ENCODE measurements at regions not wholly inside any gene's neighbourhood (a gene's known extent, or its start where the extent isn't known, plus 50 kb on each side); places are given as distances from the start of the nearest gene placed in this dataset.

DNA sequence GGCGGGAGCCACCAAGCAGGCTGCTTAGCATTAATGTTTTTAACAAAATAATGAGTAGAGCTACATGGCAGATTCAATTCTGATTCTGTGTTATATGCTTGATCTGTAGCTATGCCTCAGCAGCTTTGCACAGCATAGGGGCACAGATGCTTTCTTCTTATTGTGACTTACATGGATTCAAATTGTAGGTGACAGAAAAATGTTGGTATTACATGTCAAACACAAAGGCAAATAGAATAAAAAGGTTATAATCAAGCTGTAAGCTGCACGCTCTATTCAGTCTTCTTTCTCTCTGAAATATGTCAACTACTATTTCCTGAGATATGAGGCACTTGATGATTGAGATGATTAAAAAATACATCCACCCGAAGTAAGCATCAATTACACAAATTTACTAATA lies 1573.8 kb downstream of the FAM181B start:
- H3K9ac ChIP-seq (ENCODE audit: low read depth in 1 of 3, low read length in 3 of 3), result no peak overlapping the region
- no peaks in the 10 kb centered on the region for H3K9me3 ChIP-seq (ENCODE audit: control insufficient read depth in 3 of 3, low read length in 3 of 3)
- H3K4me3 ChIP-seq (ENCODE audit: low read length in 3 of 3), result no peak overlapping the region
- H3K4me1 ChIP-seq (ENCODE audit: control insufficient read depth in 3 of 3, insufficient read depth in 3 of 3, low read length in 3 of 3), result no peaks in the 10 kb centered on the region
- H3K27me3 ChIP-seq (ENCODE audit: control insufficient read depth in 3 of 3, insufficient read depth in 3 of 3, low read length in 3 of 3), result no peaks in the 10 kb centered on the region
- no peak overlapping the region for H3K27ac ChIP-seq (ENCODE audit: low read depth, low read length)
- H3K36me3 ChIP-seq (ENCODE audit: control insufficient read depth in 3 of 3, insufficient read depth in 3 of 3, low read length in 3 of 3), result no peaks in the 10 kb centered on the region

DNA sequence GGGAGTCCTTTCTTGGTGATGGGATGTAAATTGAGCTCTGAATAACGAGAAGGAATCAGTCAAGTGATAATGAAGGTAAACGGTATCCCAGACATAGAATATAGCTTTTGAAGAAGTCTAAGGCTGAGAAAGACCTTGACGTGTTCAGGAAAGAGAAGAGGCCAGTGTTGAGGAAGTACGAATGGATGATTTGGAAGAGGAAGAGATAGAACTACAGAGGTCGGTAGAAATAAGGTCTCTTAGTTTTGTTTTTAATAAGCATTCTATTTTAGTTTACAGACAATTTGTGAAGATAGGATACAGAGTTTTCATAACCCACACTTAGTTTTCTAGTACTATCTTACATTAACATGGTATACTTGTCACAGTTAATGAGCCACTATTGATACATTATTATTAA lies 1598.1 kb downstream of the FAM181B start:
- Histone ChIP-seq H3K27me3 (ENCODE audit: control insufficient read depth in 3 of 3, insufficient read depth in 3 of 3, low read length in 3 of 3) (no peaks in the 10 kb centered on the region), H3K4me3 (ENCODE audit: low read length in 3 of 3) (no peak overlapping the region), H3K4me1 (ENCODE audit: control insufficient read depth in 3 of 3, insufficient read depth in 3 of 3, low read length in 3 of 3) (no peaks in the 10 kb centered on the region), H3K27ac (ENCODE audit: low read depth, low read length) (no peak overlapping the region), H3K9ac (ENCODE audit: low read depth in 1 of 3, low read length in 3 of 3) (no peak overlapping the region), H3K36me3 (ENCODE audit: control insufficient read depth in 3 of 3, insufficient read depth in 3 of 3, low read length in 3 of 3) (no peaks in the 10 kb centered on the region), H3K9me3 (ENCODE audit: control insufficient read depth in 3 of 3, low read length in 3 of 3) (no peaks in the 10 kb centered on the region)

DNA sequence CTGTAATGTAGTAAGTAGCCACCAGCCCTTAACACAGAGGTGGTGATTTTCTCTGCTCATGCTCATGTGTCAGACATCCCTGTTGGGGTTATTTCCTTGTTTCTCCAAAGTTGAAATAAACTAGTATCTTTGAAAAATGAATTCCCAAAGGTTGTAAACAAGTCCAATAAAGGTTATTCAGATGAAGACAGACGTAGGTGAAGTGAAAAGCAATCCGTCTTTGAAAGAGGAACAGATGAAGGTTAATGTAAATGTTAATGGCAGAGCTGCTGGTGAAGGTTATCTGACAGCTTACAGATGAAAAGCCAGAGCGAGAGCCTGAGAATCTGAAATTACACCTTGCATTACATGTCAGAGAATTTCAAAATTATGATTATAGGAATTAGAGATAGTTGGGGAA lies 1604.0 kb downstream of the FAM181B start:
- no peak overlapping the region for H3K4me3 ChIP-seq (ENCODE audit: low read length in 3 of 3)
- no peaks in the 10 kb centered on the region for H3K36me3 ChIP-seq (ENCODE audit: control insufficient read depth in 3 of 3, insufficient read depth in 3 of 3, low read length in 3 of 3)
- H3K9me3 ChIP-seq (ENCODE audit: control insufficient read depth in 3 of 3, low read length in 3 of 3), result no peaks in the 10 kb centered on the region
- no peaks in the 10 kb centered on the region for H3K27me3 ChIP-seq (ENCODE audit: control insufficient read depth in 3 of 3, insufficient read depth in 3 of 3, low read length in 3 of 3)
- no peak overlapping the region for H3K27ac ChIP-seq (ENCODE audit: low read depth, low read length)
- H3K9ac ChIP-seq (ENCODE audit: low read depth in 1 of 3, low read length in 3 of 3), result no peak overlapping the region
- H3K4me1 ChIP-seq (ENCODE audit: control insufficient read depth in 3 of 3, insufficient read depth in 3 of 3, low read length in 3 of 3), result no peaks in the 10 kb centered on the region

DNA sequence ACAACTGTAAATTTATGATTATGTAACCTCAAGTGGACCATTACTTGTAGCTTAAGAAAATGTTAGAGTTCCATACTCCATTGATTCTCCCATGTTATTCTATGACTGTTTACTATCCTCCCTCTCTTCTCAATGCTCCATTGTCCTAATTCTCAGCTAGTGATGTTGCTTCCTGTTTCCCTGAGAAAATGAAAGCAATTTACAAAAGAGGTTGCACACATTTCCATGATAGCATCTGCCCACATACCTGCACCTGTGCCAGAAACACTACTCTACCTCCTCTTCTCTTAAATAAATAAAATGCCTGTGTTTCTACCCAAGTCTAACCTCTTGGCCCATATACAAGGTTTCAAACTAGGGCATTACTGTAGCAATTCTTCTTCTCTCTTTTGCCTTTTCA lies 1620.9 kb downstream of the FAM181B start:
- Histone ChIP-seq H3K4me3 (ENCODE audit: low read length in 3 of 3) (no peak overlapping the region), H3K9me3 (ENCODE audit: control insufficient read depth in 3 of 3, low read length in 3 of 3) (no peaks in the 10 kb centered on the region), H3K27me3 (ENCODE audit: control insufficient read depth in 3 of 3, insufficient read depth in 3 of 3, low read length in 3 of 3) (no peaks in the 10 kb centered on the region), H3K36me3 (ENCODE audit: control insufficient read depth in 3 of 3, insufficient read depth in 3 of 3, low read length in 3 of 3) (no peaks in the 10 kb centered on the region), H3K27ac (ENCODE audit: low read depth, low read length) (no peak overlapping the region), H3K9ac (ENCODE audit: low read depth in 1 of 3, low read length in 3 of 3) (no peak overlapping the region), H3K4me1 (ENCODE audit: control insufficient read depth in 3 of 3, insufficient read depth in 3 of 3, low read length in 3 of 3) (no peaks in the 10 kb centered on the region)

DNA sequence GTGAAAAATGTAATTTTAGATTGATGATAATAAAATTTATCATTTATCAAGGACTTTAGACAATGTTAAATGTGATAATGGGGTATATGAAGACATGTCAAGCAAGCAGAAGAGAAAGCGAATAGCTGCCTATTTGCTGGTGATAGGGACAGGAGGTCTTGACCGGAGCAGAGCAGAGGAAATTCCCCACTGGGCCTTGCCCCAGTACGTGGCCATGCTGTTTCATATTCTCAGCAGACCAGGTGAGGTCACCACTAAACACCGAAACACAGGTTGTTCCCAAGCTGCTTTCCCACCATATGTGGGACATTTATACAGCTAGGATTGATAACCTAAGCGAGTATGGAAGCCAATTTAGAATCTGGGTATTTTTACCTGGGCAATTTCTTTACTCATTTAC lies 1629.6 kb downstream of the FAM181B start:
- no peak overlapping the region for H3K27ac ChIP-seq (ENCODE audit: low read depth, low read length)
- H3K36me3 ChIP-seq (ENCODE audit: control insufficient read depth in 3 of 3, insufficient read depth in 3 of 3, low read length in 3 of 3), result no peaks in the 10 kb centered on the region
- H3K4me3 ChIP-seq (ENCODE audit: low read length in 3 of 3), result no peak overlapping the region
- no peaks in the 10 kb centered on the region for H3K27me3 ChIP-seq (ENCODE audit: control insufficient read depth in 3 of 3, insufficient read depth in 3 of 3, low read length in 3 of 3)
- H3K9ac ChIP-seq (ENCODE audit: low read depth in 1 of 3, low read length in 3 of 3), result no peak overlapping the region
- no peaks in the 10 kb centered on the region for H3K9me3 ChIP-seq (ENCODE audit: control insufficient read depth in 3 of 3, low read length in 3 of 3)
- no peaks in the 10 kb centered on the region for H3K4me1 ChIP-seq (ENCODE audit: control insufficient read depth in 3 of 3, insufficient read depth in 3 of 3, low read length in 3 of 3)

DNA sequence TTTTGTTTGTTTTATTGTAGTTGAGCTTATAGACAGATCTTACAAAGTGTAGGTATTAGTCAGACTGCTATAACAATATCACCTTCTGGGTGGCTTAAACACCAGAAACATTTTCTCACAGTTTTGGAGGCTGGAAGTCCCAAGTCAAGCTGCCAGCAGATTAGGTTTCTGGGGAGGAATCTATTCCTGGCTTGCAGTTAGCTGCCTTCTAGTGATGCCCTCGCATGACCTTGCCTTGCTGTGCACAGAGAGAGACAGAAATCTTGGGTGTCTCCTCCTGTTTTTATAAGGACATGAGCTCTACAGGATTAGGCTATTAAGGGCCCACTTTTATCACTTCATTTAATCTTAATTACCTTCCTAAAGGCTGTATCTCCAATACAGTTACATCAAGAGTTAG lies 1635.2 kb downstream of the FAM181B start:
- no peaks in the 10 kb centered on the region for H3K36me3 ChIP-seq (ENCODE audit: control insufficient read depth in 3 of 3, insufficient read depth in 3 of 3, low read length in 3 of 3)
- no peak overlapping the region for H3K27ac ChIP-seq (ENCODE audit: low read depth, low read length)
- peaks cover 0 to 2% (median 0%) of the 10 kb centered on the region in 3 donors for H3K9me3 ChIP-seq (ENCODE audit: control insufficient read depth in 3 of 3, low read length in 3 of 3)
- no peak overlapping the region for H3K4me3 ChIP-seq (ENCODE audit: low read length in 3 of 3)
- no peak overlapping the region for H3K9ac ChIP-seq (ENCODE audit: low read depth in 1 of 3, low read length in 3 of 3)
- no peaks in the 10 kb centered on the region for H3K4me1 ChIP-seq (ENCODE audit: control insufficient read depth in 3 of 3, insufficient read depth in 3 of 3, low read length in 3 of 3)
- H3K27me3 ChIP-seq (ENCODE audit: control insufficient read depth in 3 of 3, insufficient read depth in 3 of 3, low read length in 3 of 3), result no peaks in the 10 kb centered on the region

DNA sequence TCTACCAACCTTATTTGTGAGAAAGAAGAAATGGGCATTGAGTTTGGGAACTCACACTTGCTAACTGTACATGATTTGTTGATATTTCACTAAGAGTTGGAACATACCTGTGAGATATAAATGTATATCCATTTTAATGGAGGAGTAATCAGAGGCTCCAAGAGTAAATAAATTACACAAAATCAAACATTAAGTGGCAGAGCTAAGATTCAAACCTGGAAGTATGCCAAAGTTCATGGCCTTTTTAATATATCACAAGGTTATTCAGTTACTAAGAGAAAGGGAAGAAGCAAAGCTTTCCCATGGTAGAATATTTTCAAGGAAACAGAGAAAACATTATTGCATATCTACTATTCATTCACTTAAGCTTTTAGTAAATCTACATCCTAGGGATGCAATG lies 1641.1 kb downstream of the FAM181B start:
- Histone ChIP-seq H3K9me3 (ENCODE audit: control insufficient read depth in 3 of 3, low read length in 3 of 3) (peaks cover 0 to 2% (median 2%) of the 10 kb centered on the region in 3 donors), H3K27ac (ENCODE audit: low read depth, low read length) (no peak overlapping the region), H3K9ac (ENCODE audit: low read depth in 1 of 3, low read length in 3 of 3) (no peak overlapping the region), H3K4me3 (ENCODE audit: low read length in 3 of 3) (no peak overlapping the region), H3K27me3 (ENCODE audit: control insufficient read depth in 3 of 3, insufficient read depth in 3 of 3, low read length in 3 of 3) (no peaks in the 10 kb centered on the region), H3K4me1 (ENCODE audit: control insufficient read depth in 3 of 3, insufficient read depth in 3 of 3, low read length in 3 of 3) (no peaks in the 10 kb centered on the region), H3K36me3 (ENCODE audit: control insufficient read depth in 3 of 3, insufficient read depth in 3 of 3, low read length in 3 of 3) (no peaks in the 10 kb centered on the region)

DNA sequence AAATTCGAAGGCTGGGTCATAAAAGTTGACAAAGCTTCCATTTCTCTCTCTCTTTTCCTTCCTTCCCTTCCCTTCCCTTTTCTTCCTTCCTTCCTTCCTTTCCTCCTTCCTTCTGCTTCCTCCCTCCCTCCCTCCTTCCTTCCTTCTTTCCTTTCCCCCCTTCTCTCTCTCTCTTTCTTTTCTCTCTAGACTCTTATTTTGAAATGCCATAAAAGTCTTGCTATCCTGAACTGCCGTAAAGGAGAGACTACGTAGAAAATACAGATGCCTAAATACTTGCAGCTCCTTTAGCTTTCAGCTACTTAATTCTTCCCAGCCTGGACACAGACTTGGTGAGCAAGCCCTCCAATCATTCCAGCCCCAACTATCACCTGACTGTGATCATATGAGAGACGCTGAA lies 1644.4 kb downstream of the FAM181B start:
- no peak overlapping the region for H3K27ac ChIP-seq (ENCODE audit: low read depth, low read length)
- no peak overlapping the region for H3K4me3 ChIP-seq (ENCODE audit: low read length in 3 of 3)
- peaks cover 0 to 2% (median 0%) of the 10 kb centered on the region in 3 donors for H3K9me3 ChIP-seq (ENCODE audit: control insufficient read depth in 3 of 3, low read length in 3 of 3)
- H3K9ac ChIP-seq (ENCODE audit: low read depth in 1 of 3, low read length in 3 of 3), result no peak overlapping the region
- H3K27me3 ChIP-seq (ENCODE audit: control insufficient read depth in 3 of 3, insufficient read depth in 3 of 3, low read length in 3 of 3), result no peaks in the 10 kb centered on the region
- no peaks in the 10 kb centered on the region for H3K36me3 ChIP-seq (ENCODE audit: control insufficient read depth in 3 of 3, insufficient read depth in 3 of 3, low read length in 3 of 3)
- no peaks in the 10 kb centered on the region for H3K4me1 ChIP-seq (ENCODE audit: control insufficient read depth in 3 of 3, insufficient read depth in 3 of 3, low read length in 3 of 3)

DNA sequence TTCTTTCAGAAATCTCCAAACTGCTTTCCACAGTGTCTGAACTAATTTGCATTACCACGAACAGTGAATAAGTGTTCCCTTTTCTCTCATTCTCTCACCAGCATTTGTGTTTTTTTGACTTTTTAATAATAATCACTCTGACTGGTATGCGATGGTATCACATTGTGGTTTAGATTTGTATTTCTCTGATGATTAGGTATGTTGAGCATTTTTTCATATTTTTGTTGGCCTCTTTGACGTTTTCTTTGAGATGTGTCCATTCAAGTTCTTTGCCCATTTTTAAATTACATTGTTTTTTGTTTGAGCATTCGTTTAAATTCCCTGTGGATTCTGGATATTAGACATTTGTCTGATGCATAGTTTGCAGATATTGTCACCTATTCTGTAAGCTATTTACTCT lies 1639.6 kb upstream of the TENM4 start:
- Histone ChIP-seq H3K36me3 (ENCODE audit: control insufficient read depth in 3 of 3, insufficient read depth in 3 of 3, low read length in 3 of 3) (no peaks in the 10 kb centered on the region), H3K9ac (ENCODE audit: low read depth in 1 of 3, low read length in 3 of 3) (no peak overlapping the region), H3K27ac (ENCODE audit: low read depth, low read length) (no peak overlapping the region), H3K4me1 (ENCODE audit: control insufficient read depth in 3 of 3, insufficient read depth in 3 of 3, low read length in 3 of 3) (no peaks in the 10 kb centered on the region), H3K9me3 (ENCODE audit: control insufficient read depth in 3 of 3, low read length in 3 of 3) (no peaks in the 10 kb centered on the region), H3K4me3 (ENCODE audit: low read length in 3 of 3) (no peak overlapping the region), H3K27me3 (ENCODE audit: control insufficient read depth in 3 of 3, insufficient read depth in 3 of 3, low read length in 3 of 3) (no peaks in the 10 kb centered on the region)

DNA sequence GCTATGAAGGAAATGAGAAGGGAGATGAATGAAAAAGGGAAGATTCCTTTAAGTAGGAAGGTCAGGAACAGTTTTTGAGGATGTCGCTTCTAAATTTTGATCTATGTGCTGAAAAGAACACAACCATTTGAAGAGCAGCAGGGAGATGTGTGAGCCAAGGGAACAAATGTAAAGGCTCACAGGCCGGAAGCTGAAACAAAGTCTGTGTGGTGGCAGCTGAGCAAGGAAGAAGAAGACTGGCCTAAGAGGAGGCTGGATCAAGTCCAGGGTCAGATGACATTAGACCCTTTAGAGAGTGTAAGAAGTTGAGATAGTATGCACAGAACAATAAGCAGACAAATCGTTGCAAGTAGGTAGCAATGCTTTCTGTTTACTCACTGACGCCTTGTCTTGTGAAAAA lies 1631.4 kb upstream of the TENM4 start:
- no peaks in the 10 kb centered on the region for H3K4me1 ChIP-seq (ENCODE audit: control insufficient read depth in 3 of 3, insufficient read depth in 3 of 3, low read length in 3 of 3)
- no peaks in the 10 kb centered on the region for H3K9me3 ChIP-seq (ENCODE audit: control insufficient read depth in 3 of 3, low read length in 3 of 3)
- no peak overlapping the region for H3K9ac ChIP-seq (ENCODE audit: low read depth in 1 of 3, low read length in 3 of 3)
- H3K27ac ChIP-seq (ENCODE audit: low read depth, low read length), result no peak overlapping the region
- H3K4me3 ChIP-seq (ENCODE audit: low read length in 3 of 3), result no peak overlapping the region
- H3K36me3 ChIP-seq (ENCODE audit: control insufficient read depth in 3 of 3, insufficient read depth in 3 of 3, low read length in 3 of 3), result no peaks in the 10 kb centered on the region
- H3K27me3 ChIP-seq (ENCODE audit: control insufficient read depth in 3 of 3, insufficient read depth in 3 of 3, low read length in 3 of 3), result no peaks in the 10 kb centered on the region

DNA sequence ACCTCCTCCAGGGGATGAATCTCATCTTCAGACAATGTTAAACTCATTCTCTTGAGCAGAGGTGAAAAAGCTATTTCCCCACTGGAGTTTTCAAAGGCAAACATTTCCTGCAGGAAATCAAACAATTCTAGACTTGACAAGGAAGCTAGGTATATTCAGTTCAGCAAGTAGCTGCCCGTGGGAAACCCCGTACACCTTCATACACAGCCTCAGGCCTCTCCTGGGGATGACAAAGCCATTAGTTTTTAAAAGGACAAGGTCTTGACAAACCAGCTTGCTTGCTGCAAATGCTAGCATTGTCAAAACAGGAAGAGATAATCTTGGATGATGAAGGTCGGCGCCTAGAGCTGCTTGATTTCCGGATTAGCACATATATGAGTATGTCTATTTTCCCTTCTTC lies 1630.8 kb upstream of the TENM4 start:
- Histone ChIP-seq H3K9me3 (ENCODE audit: control insufficient read depth in 3 of 3, low read length in 3 of 3) (no peaks in the 10 kb centered on the region), H3K4me1 (ENCODE audit: control insufficient read depth in 3 of 3, insufficient read depth in 3 of 3, low read length in 3 of 3) (no peaks in the 10 kb centered on the region), H3K27ac (ENCODE audit: low read depth, low read length) (no peak overlapping the region), H3K9ac (ENCODE audit: low read depth in 1 of 3, low read length in 3 of 3) (no peak overlapping the region), H3K36me3 (ENCODE audit: control insufficient read depth in 3 of 3, insufficient read depth in 3 of 3, low read length in 3 of 3) (no peaks in the 10 kb centered on the region), H3K4me3 (ENCODE audit: low read length in 3 of 3) (no peak overlapping the region), H3K27me3 (ENCODE audit: control insufficient read depth in 3 of 3, insufficient read depth in 3 of 3, low read length in 3 of 3) (no peaks in the 10 kb centered on the region)
